DOHH2 (cell line): ENCODE measurements at regions not wholly inside any gene's neighbourhood (a gene's known extent, or its start where the extent isn't known, plus 50 kb on each side); places are given as distances from the start of the nearest gene placed in this dataset.

Source experiments
- CTCF ChIP-seq: fragments of 200-600 bp; sonication (generic); IDR thresholded peaks from one replicate; pipeline ENCODE4 v1.5.1; 2014; ENCODE audit warnings: antibody characterized with exemption, mild to moderate bottlenecking, low read depth, low read length; ENCODE audit not compliant: poor library complexity, severe bottlenecking
- EZH2phosphoT487 ChIP-seq: fragments of 200-600 bp; sonication (generic); IDR thresholded peaks from 2 replicates; pipeline ENCODE4 v1.6.1; 2017; ENCODE audit warnings: borderline replicate concordance, mild to moderate bottlenecking, antibody characterized with exemption, low read length, moderate library complexity, mixed read lengths

GRCh38 chr9:2339416-2339815 is 282.2 kb upstream of the VLDLR start:
- TF ChIP-seq CTCF (no peak), EZH2phosphoT487 (no peak)
